T-helper 2 cell treated with Interferon-gamma antibody and Interleukin-4, amounts not matched to agents 5 μg/mL and 100 μg/mL, for 36 hours (primary cell): ENCODE measurements at regions not wholly inside any gene's neighbourhood (a gene's known extent, or its start where the extent isn't known, plus 50 kb on each side); places are given as distances from the start of the nearest gene placed in this dataset.

Experiments used
- DNase-seq: peaks from one replicate; pipeline ENCODE4 v3.0.0; 2021; ENCODE audit warnings: low spot score
- H3K27ac Mint-ChIP-seq: one replicate; pipeline ENCODE4 v1.8.0; 2021; ENCODE audit warnings: mild to moderate bottlenecking, mixed read lengths
- H3K27me3 Mint-ChIP-seq: one replicate; pipeline ENCODE4 v1.8.0; 2021; ENCODE audit warnings: low read depth, mixed read lengths
- H3K36me3 Mint-ChIP-seq: one replicate; pipeline ENCODE4 v1.8.0; 2021; ENCODE audit warnings: low read depth, mixed read lengths
- H3K4me1 Mint-ChIP-seq: one replicate; pipeline ENCODE4 v1.8.0; 2021; ENCODE audit warnings: low read depth, mixed read lengths
- H3K4me3 Mint-ChIP-seq: one replicate; pipeline ENCODE4 v1.8.0; 2022; ENCODE audit warnings: mild to moderate bottlenecking, moderate library complexity, mixed read lengths
- H3K9me3 Mint-ChIP-seq: one replicate; pipeline ENCODE4 v1.8.0; 2021; ENCODE audit warnings: mixed read lengths

DNA sequence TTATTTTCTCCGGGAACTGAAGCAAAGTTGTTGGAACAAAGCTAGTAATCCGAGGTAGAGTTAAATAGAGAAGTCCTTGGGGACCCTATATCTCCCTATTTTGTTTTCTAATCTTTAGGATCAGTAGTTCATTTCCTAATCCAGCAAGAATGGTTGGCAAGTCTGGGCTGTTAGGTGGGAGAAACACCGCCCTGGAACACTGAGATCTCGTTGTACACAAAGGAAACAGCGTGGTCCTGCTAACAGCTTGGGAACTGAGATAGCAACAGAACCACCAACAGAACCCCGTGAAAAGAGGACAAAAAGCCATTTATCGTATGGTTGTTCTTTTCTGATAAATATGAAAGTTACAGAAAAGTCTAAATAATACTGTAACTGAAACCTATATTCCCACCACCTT, 121.9 kb upstream of the CDC42BPA start:
- no peaks in the 10 kb centered on the region for H3K4me1 Mint-ChIP-seq
- peaks cover 14% of the 10 kb centered on the region for H3K27me3 Mint-ChIP-seq
- H3K9me3 Mint-ChIP-seq, result no peaks in the 10 kb centered on the region
- H3K4me3 Mint-ChIP-seq, result no peak overlapping the region
- DNase-seq, result no peak
- H3K36me3 Mint-ChIP-seq, result no peaks in the 10 kb centered on the region
- H3K27ac Mint-ChIP-seq, result no peak overlapping the region

DNA sequence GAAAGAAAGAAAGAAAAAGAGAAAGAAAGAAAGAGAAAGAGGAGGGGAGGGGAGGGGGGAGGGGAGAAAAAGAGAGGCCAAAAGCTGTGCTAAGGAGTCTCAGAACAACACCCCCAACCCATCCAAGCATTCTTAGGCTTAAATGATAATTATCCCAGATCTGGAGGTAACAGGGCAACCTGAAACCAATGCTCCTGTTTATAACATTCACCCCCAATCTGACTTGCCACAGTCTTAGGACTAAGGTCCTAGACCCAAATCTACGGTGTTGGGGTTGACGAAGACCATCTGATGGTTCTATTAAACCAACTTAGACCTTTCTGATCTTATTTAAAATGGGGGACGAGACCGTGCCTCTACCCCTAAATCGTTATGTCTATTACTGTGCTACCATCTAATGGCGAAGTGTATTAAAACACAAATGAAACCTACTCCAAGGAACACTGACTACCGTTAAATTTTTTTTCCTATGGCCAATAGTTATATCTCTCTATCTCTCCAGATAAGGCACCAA, 119.3 kb upstream of the CDC42BPA start:
- no peak for DNase-seq
- Mint-ChIP-seq H3K27me3 (peaks cover 14% of the 10 kb centered on the region), H3K4me3 (no peak overlapping the region), H3K9me3 (no peaks in the 10 kb centered on the region), H3K27ac (no peak overlapping the region), H3K36me3 (no peaks in the 10 kb centered on the region), H3K4me1 (no peaks in the 10 kb centered on the region)

DNA sequence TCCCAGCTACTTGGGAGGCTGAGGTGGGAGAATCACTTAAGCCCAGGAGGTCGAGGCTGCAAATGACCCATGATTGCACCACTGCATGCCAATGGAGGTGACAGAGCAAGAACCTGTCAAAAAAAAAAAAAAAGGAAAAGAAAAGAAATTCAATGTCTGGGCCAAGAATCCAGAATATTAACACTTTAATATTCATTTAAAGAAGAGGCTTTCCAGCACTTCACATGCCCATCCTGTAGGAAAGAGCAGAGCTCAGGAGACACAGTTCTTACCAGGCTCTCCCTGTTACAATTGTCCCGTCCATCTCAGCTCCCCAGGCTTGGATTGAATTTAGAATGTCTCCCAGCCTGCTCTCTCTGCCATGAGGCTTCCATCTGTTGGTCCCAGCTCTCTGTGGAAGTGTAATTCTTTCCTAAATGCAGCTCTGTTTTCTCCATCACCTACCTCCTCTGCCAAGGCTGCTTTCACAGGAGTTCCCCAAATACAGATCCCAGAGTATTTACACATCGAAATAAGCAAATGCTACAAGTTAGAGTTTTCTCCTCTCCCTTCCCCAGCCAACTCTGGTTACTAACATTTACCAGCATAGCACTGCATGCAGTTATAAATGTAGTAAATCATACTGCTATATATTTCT, 116.6 kb upstream of the CDC42BPA start:
- H3K27me3 Mint-ChIP-seq, result peaks cover 5% of the 10 kb centered on the region
- no peak overlapping the region for H3K27ac Mint-ChIP-seq
- H3K4me3 Mint-ChIP-seq, result no peak overlapping the region

DNA sequence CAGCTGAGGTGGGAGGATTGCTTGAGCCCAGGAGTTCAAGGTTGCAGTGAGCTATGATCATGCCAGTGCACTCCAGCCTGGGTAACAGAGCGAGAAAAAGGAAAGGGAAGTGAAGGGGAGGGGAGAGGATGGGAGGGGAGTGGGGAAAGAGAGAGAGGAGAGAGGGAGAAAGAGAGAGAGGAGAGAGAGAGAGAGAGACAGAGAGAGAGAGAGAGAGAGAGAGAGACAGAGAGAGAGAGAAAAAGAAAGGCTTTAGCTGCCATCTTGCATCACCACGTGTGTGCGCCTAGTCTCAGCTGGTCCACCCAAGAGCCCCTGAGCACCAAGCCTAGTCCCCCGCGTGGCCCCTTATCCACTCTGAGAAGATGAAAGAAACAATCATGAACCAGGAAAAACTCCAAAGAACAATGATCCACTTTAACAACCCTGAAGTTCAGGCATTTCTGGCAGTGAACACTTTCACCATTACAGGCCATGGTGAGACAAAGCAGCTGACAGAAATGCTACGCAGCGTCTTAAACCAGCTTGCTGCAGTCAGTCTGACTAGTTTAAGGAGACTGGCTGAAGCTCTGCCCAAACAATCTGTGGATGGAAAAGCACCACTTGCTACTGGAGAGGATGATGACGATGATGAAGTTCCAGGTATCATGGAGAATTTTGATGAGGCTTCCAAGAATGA, 115.5 kb upstream of the CDC42BPA start:
- no peaks in the 10 kb centered on the region for H3K36me3 Mint-ChIP-seq
- no peak for DNase-seq
- H3K9me3 Mint-ChIP-seq, result no peaks in the 10 kb centered on the region
- peaks cover 5% of the 10 kb centered on the region for H3K27me3 Mint-ChIP-seq
- no peak overlapping the region for H3K4me3 Mint-ChIP-seq
- H3K27ac Mint-ChIP-seq, result no peak overlapping the region
- no peaks in the 10 kb centered on the region for H3K4me1 Mint-ChIP-seq

More for the DNA sequence above, 116.6 kb upstream of the CDC42BPA start:
- no peak for DNase-seq
- Mint-ChIP-seq H3K9me3 (no peaks in the 10 kb centered on the region), H3K4me1 (no peaks in the 10 kb centered on the region), H3K36me3 (no peaks in the 10 kb centered on the region)

DNA sequence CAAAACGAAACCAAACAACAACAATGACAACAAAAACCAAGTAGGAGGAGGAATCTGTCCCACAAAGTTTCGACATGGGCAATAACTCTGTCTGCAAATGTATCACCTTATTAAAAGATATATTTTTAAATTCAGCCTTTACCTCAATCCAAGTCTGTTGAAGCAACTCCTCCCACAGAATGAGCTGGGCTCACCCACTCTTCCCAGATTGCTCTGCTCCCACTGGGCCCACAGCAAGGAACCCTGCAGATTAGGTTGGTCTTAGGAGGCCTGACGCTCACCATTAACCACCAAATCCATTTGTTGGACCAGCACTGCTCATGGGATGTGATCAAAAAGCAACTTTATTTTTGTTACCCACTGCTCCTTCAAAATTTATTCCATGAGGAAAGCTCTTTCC, 114.7 kb upstream of the CDC42BPA start:
- H3K4me1 Mint-ChIP-seq, result no peaks in the 10 kb centered on the region
- H3K36me3 Mint-ChIP-seq, result no peaks in the 10 kb centered on the region
- DNase-seq, result no peak
- H3K27ac Mint-ChIP-seq, result no peak overlapping the region
- no peaks in the 10 kb centered on the region for H3K9me3 Mint-ChIP-seq
- H3K4me3 Mint-ChIP-seq, result no peak overlapping the region
- H3K27me3 Mint-ChIP-seq, result peaks cover 5% of the 10 kb centered on the region

DNA sequence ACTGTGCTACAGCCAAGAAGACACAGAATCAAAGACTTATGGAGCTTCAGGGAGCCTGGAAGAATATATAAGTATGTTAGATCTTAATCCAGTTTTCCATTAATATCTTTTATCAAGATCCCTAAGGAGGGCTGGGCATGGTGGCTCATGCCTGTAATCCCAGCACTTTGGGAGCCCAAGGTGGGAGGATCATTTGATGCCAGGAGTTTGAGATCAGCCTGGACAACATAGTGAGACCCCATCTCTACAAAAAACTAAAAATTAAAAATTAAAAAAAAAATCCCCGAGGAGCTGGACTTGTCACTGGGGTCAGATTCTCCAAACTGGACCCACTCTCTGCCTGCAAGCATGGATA, 113.9 kb upstream of the CDC42BPA start:
- no peak overlapping the region for H3K4me3 Mint-ChIP-seq
- no peaks in the 10 kb centered on the region for H3K36me3 Mint-ChIP-seq
- H3K4me1 Mint-ChIP-seq, result no peaks in the 10 kb centered on the region
- H3K27ac Mint-ChIP-seq, result no peak overlapping the region
- no peak for DNase-seq
- peaks cover 2% of the 10 kb centered on the region for H3K27me3 Mint-ChIP-seq
- no peaks in the 10 kb centered on the region for H3K9me3 Mint-ChIP-seq

DNA sequence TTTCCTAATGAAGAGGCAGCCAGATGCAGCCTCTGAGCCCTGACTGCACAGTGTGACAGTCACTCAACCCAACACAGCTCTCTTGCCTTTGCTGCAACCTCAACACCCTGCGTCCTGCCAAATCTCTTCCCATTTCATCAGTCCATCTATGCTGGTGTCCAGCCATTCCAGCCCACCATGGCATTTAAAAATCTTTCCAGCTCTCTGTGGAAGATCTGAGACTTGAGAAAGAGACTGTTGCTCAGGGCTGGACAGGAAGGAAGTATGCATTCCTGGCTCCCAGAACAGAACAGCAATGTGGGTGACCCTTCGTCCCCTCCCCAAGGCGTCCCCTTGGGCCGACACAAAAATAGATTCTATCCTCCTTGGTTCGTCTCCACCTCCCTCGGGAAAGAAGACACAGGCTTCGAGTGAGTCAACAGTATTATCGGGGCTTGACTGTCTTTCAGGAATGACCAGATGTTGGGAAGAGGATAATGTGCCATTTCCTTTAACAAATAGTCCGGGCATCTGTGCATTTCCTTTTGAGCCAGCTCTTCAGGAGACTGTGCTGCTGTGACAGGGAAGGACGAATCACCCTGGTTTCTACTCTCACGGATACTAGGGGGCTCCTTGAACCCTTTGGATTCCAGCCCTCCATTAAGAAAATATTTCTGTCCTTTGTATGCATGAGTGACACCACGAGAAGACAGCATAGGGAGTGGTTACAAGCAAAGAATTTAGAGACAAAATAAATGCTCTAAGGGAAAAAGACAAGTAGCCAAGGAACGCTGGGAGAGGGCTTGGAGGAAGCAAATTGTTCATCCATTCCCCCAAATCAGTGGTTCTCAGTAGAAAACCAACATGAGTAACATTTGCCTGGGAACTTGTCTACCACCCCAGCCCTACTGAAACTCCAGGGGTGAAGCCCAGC, 111.4 kb upstream of the CDC42BPA start:
- DNase-seq, result no peak
- Mint-ChIP-seq H3K27me3 (no peaks in the 10 kb centered on the region), H3K4me3 (no peak overlapping the region), H3K9me3 (no peaks in the 10 kb centered on the region), H3K36me3 (no peaks in the 10 kb centered on the region), H3K27ac (no peak overlapping the region), H3K4me1 (no peaks in the 10 kb centered on the region)

DNA sequence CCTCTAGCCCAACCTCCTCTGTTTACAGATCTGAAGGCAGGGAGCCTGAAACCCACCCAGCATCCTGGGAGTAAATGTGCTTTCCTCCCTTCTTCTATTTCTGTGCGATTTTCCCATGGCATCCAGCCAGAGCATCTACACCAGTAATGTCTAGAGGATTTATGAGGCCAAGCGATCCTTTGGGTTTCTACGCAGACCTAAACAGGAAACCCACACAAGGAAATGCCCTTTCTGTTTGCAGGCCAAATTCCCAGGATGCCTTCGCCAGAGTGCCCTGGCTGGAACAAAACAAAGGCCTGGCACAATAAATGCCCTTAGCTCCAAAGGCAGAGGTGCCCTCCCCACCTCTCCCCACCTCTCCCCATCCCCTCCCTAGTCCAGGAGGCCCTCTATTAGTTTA, 110.5 kb upstream of the CDC42BPA start:
- Mint-ChIP-seq H3K36me3 (no peaks in the 10 kb centered on the region), H3K27ac (no peak overlapping the region), H3K4me3 (no peak overlapping the region), H3K27me3 (no peaks in the 10 kb centered on the region), H3K4me1 (no peaks in the 10 kb centered on the region), H3K9me3 (no peaks in the 10 kb centered on the region)
- DNase-seq, result no peak

DNA sequence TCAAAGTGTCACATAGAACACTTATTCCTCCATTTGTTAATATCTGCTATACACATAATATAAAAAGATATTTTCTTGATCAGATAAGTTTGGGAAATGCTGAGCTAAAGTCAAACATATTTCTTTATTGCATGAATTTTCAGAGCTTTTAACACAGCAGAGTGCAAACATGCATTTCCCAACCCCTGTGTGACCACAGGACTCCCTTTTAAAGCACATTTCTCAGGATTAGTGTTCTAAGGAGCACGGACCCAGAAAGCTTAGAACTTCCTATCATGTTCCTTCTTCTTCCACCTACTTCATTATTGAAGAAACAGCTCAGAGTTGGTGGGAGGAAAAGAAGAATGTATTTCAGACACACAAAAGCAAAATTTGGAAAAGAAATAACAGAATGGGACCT, 109.1 kb upstream of the CDC42BPA start:
- Mint-ChIP-seq H3K27me3 (no peaks in the 10 kb centered on the region), H3K4me3 (no peak overlapping the region), H3K4me1 (no peaks in the 10 kb centered on the region), H3K9me3 (no peaks in the 10 kb centered on the region), H3K36me3 (no peaks in the 10 kb centered on the region), H3K27ac (no peak overlapping the region)
- no peak for DNase-seq

DNA sequence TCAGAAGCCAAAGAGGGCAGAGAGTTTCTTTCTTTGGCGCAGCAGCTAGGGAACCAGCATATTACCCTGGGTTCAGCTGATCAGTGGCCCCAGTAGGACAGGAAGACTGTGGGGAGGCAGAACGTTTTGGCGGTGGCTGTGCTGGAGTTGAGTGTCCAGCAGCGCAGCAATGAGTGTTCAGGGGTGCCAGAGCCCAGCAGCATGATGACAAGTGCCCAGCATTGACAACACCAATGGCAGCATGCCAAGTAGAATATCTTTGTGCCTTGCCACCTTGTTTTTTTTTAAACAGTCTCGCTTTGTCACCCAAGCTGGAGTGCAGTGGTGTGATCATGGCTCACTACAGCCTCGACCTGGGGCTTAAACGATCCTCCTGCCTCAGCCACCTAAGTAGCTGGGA, 106.7 kb upstream of the CDC42BPA start:
- Mint-ChIP-seq H3K27me3 (no peaks in the 10 kb centered on the region), H3K4me1 (no peaks in the 10 kb centered on the region)

DNA sequence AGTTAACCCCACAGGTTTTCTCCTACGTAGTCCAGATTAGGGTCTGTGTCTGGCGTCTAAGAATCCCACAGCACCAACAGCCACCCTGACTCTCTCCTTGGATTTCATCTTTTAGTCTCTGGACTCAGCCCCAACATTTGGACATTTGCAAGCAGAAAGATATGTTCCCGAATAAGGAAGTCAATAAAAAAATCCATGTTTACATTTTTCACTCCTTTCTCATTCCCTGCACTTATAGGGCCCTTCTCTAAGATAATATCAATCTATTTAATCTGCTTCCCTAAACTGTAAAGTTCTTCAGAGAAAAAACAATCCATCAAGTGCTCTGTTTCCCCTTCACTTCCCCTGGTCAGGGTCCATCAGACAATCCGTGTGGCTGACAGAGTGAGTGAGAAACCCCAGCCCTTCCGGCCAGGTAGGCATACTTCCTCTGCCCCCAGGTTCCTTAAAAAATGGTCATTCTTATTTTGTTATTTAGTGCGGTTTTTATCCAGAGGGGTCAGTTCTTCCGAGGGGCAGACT, 105.9 kb upstream of the CDC42BPA start:
- Mint-ChIP-seq H3K4me1 (no peaks in the 10 kb centered on the region), H3K27me3 (no peaks in the 10 kb centered on the region), H3K4me3 (no peak overlapping the region), H3K27ac (no peak overlapping the region), H3K36me3 (no peaks in the 10 kb centered on the region), H3K9me3 (no peaks in the 10 kb centered on the region)
- no peak for DNase-seq

More for the DNA sequence above, 106.7 kb upstream of the CDC42BPA start:
- Mint-ChIP-seq H3K27ac (no peak overlapping the region), H3K9me3 (no peaks in the 10 kb centered on the region), H3K36me3 (no peaks in the 10 kb centered on the region), H3K4me3 (no peak overlapping the region)
- DNase-seq, result no peak

DNA sequence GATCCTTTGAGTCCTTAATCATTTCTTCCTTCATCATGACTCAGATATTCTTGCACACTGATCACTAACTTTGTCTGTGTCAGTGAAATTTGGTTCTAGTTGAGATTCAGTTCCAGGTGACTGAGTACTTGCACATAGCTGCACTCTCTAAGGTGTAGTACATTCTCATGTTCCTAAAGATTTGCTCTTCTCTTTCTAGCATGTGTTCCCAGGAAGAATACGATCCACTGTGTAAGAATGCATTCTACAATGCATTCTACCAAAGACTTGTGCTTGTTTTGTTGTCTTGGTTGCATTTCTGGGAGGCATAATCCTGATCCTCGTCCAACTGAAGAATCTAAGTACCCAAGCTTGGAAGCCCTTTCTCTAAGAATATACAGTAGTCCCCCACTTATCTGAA, 104.3 kb upstream of the CDC42BPA start:
- H3K9me3 Mint-ChIP-seq, result no peaks in the 10 kb centered on the region
- H3K27me3 Mint-ChIP-seq, result no peaks in the 10 kb centered on the region
- H3K27ac Mint-ChIP-seq, result no peak overlapping the region
- H3K4me3 Mint-ChIP-seq, result no peak overlapping the region
- DNase-seq, result no peak
- H3K36me3 Mint-ChIP-seq, result no peaks in the 10 kb centered on the region
- no peaks in the 10 kb centered on the region for H3K4me1 Mint-ChIP-seq

DNA sequence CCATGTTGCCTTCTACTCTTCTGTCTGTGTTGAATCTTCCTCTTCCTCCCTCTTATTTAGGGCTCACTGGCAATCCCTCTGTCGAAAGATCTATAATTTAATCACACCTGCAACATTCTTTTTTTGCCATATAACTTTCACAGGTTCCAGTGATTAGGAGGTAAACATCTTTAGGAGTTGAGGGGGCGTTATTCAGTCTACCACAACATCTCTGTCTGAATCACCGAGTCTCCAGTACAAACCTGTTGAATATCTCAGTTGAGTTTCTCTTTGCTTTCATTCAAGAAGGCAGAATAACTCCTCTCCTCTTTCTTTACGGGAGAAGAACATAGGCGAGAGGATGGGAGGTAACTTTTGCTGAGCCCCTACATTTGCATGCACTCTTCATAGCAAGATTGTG, 101.9 kb upstream of the CDC42BPA start:
- no peak overlapping the region for H3K4me3 Mint-ChIP-seq
- no peaks in the 10 kb centered on the region for H3K9me3 Mint-ChIP-seq
- H3K4me1 Mint-ChIP-seq, result no peaks in the 10 kb centered on the region
- DNase-seq, result no peak
- H3K36me3 Mint-ChIP-seq, result no peaks in the 10 kb centered on the region
- H3K27ac Mint-ChIP-seq, result no peak overlapping the region
- H3K27me3 Mint-ChIP-seq, result peaks cover 2% of the 10 kb centered on the region
